Coronary artery (tissue), 2 donors: ENCODE measurements at regions not wholly inside any gene's neighbourhood (a gene's known extent, or its start where the extent isn't known, plus 50 kb on each side); places are given as distances from the start of the nearest gene placed in this dataset.

Experiments
- DNase-seq: peaks from one replicate; pipeline ENCODE4 v3.0.0-alpha.2; 2017; ENCODE audit warnings: low spot score
- H3K27ac ChIP-seq, 2 donors: fragments of 200-600 bp; sonication (generic); one replicate each; pipeline ENCODE4 v1.5.1; 2016 to 2019
- H3K4me3 ChIP-seq: fragments of 200-600 bp; sonication (generic); 2 replicates; pipeline ENCODE4 v1.5.1; 2016; ENCODE audit warnings: mild to moderate bottlenecking, moderate library complexity
- TF ChIP-seq, protein P1 (sequence below): fragments of 200-600 bp; sonication (generic); IDR thresholded peaks from one replicate; pipeline ENCODE4 v1.5.1; 2019; ENCODE audit warnings: antibody characterized with exemption

DNA sequence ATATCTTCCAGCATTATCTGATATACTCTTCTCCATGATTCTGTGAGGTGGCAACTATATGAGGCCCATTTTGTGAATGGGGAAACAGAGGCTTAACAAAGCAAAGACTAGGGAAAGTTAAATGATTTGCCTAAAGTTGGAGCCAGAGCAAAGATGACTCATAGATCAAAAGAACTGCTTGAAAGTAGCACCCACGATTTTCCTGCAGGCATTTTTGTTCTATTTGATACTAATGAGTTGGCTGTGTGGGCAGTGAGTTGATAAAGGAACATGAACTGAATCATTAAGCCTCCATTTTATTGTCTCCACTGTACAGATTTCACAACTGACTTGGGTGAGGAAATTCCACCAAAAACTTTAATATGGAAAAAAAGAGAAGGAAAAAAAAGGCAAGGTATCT is 138.9 kb upstream of the IGFBP7 start:
- Histone ChIP-seq H3K4me3 (no peak overlapping the region), H3K27ac (no peak overlapping the region)
- TF ChIP-seq, protein P1, sequence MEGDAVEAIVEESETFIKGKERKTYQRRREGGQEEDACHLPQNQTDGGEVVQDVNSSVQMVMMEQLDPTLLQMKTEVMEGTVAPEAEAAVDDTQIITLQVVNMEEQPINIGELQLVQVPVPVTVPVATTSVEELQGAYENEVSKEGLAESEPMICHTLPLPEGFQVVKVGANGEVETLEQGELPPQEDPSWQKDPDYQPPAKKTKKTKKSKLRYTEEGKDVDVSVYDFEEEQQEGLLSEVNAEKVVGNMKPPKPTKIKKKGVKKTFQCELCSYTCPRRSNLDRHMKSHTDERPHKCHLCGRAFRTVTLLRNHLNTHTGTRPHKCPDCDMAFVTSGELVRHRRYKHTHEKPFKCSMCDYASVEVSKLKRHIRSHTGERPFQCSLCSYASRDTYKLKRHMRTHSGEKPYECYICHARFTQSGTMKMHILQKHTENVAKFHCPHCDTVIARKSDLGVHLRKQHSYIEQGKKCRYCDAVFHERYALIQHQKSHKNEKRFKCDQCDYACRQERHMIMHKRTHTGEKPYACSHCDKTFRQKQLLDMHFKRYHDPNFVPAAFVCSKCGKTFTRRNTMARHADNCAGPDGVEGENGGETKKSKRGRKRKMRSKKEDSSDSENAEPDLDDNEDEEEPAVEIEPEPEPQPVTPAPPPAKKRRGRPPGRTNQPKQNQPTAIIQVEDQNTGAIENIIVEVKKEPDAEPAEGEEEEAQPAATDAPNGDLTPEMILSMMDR: no peak
- DNase-seq: no peak

DNA sequence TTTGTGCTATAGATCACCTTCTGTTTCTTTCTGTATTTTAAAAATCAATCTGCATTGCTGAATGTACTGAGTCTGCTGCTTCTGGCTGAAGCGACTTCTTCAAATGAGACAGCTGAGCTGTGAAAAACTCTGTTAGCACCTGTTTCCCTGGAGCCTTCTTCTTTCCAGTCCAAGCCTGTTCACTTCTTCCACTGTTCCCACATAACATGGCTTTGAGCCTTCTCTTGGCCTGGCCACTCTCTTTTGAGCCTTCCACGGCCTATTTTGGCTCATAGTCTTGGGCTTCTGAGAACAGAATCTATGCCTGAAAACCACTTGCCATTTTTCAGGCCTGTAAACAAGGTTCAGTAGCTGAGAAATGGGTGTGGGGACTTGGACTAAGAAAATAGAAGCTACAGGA is 132.9 kb upstream of the IGFBP7 start:
- TF ChIP-seq, protein P1: no peak
- DNase-seq: no peak
- Histone ChIP-seq H3K4me3 (no peak overlapping the region), H3K27ac (no peak overlapping the region)

DNA sequence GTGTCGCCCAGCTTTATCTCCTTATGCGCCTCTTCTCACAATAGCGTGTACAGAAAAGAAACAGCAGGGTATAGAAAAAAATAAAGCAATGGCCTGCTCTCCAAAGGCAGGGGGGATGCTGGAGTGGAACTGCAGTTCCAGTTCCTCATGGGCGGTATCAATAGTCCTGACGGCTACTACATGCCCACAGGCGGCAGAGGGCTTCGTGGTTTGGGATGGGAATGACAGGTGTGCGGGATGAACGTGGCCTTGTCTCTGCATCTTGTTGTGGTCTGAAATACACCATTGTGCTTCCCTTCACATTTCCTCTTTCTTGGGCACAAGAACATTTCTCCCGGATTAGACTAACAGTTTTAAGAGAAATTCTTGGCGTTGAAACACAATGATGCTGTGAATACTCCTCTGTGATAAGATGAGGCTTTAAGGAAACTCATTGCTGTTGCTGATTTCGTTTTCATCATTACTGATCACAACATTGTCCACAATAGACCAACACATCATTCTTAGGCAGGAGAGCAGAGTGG is 124.1 kb upstream of the IGFBP7 start:
- Histone ChIP-seq H3K27ac (no peak overlapping the region), H3K4me3 (no peak overlapping the region)
- TF ChIP-seq, protein P1: no peak
- no peak for DNase-seq

DNA sequence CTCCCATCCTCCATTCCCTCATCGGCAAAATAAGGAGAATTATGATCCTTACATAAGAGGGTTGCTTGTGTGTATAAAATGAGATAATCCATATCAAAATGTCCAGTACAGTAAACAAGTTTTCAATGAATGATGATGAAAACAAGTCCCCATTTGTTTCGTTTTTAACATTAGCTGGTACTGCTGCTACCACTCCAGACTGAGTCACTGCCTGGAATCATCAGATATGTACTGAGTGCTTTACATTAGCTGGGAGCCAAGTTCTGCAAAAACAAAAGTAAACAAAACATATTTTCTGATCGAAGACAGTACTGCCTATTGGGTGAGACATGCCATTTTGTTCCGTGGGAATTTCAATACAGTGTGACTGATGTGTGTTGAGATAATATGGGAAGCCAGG is 123.2 kb upstream of the IGFBP7 start:
- Histone ChIP-seq H3K27ac (no peak overlapping the region), H3K4me3 (peak overlapping the region; percentile 23)
- TF ChIP-seq, protein P1: no peak
- DNase-seq: no peak

DNA sequence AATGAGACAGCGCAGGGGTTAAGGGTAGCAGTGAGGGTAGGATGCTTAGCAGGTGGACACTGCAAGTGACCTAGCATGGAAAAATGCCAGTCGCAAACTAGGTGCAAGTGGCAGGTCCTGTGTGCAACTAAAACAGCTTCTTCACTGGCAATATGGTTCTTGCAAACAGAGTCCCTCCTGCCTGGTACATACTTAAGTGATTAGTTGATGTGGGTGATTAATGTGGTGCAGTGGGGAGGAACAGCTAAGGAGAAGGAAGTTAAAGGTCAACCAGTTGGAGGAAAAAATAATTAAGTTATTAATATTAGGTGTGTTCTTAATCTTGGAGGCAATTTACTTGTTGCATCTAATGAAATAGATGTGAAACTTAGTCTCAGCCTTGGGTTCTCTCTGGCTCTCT is 121.6 kb upstream of the IGFBP7 start:
- DNase-seq: no peak
- TF ChIP-seq, protein P1: no peak
- Histone ChIP-seq H3K4me3 (no peak overlapping the region), H3K27ac (no peak overlapping the region)

DNA sequence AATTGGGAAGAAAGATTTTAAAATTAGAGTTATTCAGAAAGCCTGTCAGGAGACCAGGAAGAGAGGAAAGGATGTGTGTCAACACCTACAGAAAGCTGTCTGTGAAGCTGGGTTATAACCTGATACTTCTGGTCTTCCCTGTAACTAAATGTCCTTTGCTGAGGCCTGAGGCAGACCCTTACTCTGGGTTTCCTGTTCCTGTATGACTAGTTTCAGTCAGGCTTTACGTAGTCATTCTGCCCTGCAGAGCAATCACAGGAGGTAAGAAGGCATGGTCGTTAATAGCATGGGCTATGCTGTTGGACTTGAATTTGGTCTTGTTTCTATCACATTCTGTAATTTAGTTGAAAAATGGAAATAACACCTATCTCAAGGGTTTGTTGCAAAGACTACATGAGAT is 110.5 kb upstream of the IGFBP7 start:
- Histone ChIP-seq H3K4me3 (no peak overlapping the region), H3K27ac (no peak overlapping the region)
- TF ChIP-seq, protein P1: no peak
- DNase-seq: no peak

DNA sequence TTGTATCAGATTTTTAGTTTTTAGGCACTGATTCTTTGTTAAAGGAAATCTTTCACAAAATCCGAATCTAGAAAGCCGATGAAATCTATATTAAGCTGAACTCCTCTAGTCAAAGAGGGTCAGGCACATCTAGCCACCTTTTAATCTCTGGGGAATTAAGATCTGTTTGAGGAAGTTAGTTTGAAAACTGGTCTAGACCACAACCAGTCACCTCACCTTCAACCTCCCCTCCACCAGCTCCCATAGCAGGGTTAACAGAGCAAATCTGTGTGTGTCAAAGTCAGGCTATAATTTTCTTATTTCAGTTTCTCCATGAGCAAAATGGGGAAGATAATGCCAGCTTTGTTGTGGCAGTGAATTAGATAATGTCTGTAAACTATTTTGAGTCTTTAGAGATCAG is 110.0 kb upstream of the IGFBP7 start:
- DNase-seq: no peak

More for the DNA sequence above, 110.0 kb upstream of the IGFBP7 start:
- TF ChIP-seq, protein P1: no peak
- no peak overlapping the region for H3K27ac ChIP-seq
- H3K4me3 ChIP-seq: no peak overlapping the region
